GM15510 (cell line): ENCODE measurements at regions not wholly inside any gene's neighbourhood (a gene's known extent, or its start where the extent isn't known, plus 50 kb on each side); places are given as distances from the start of the nearest gene placed in this dataset.

ENCODE experiments used
- POLR2A ChIP-seq: IDR thresholded peaks from 3 replicates; pipeline ENCODE4 v1.6.1; 2011; ENCODE audit warnings: borderline replicate concordance; ENCODE audit not compliant: insufficient read length; ENCODE audit errors: extremely low read depth

- no peak for TF ChIP-seq POLR2A
These were observed 119.2 kb downstream of the SYF2 start for GRCh38 chr1:25113086-25113485.

- TF ChIP-seq POLR2A, result no peak
These were observed 119.9 kb downstream of the SYF2 start for GRCh38 chr1:25112400-25112799.

- TF ChIP-seq POLR2A, result no peak
These were observed 120.6 kb downstream of the SYF2 start for GRCh38 chr1:25111706-25112105.

GRCh38 chr1:25110485-25110884, 121.8 kb downstream of the SYF2 start:
- no peak for TF ChIP-seq POLR2A

GRCh38 chr1:25110036-25110435, 122.3 kb downstream of the SYF2 start:
- no peak for TF ChIP-seq POLR2A

GRCh38 chr1:25109531-25109951, 122.8 kb downstream of the SYF2 start:
- no peak for TF ChIP-seq POLR2A

- no peak for TF ChIP-seq POLR2A
These were observed 124.7 kb downstream of the SYF2 start for GRCh38 chr1:25107643-25108010.

GRCh38 chr1:25106976-25107642, 125.2 kb downstream of the SYF2 start:
- no peak for TF ChIP-seq POLR2A

- no peak for TF ChIP-seq POLR2A
These were observed 126.0 kb downstream of the SYF2 start for GRCh38 chr1:25106352-25106751.

- no peak for TF ChIP-seq POLR2A
These were observed 126.5 kb downstream of the SYF2 start for GRCh38 chr1:25105836-25106235.

GRCh38 chr1:25104932-25105561, 127.3 kb downstream of the SYF2 start:
- no peak for TF ChIP-seq POLR2A

GRCh38 chr1:25103164-25103795, 129.0 kb downstream of the SYF2 start:
- TF ChIP-seq POLR2A, result no peak

- no peak for TF ChIP-seq POLR2A
These were observed 132.0 kb downstream of the SYF2 start for GRCh38 chr1:25100151-25100833.

- no peak for TF ChIP-seq POLR2A
These were observed 132.9 kb downstream of the SYF2 start for GRCh38 chr1:25099343-25099951.

- no peak for TF ChIP-seq POLR2A
These were observed 133.6 kb downstream of the SYF2 start for GRCh38 chr1:25098717-25099116.

- no peak for TF ChIP-seq POLR2A
These were observed 135.8 kb downstream of the SYF2 start for GRCh38 chr1:25096307-25097150.
